ENCODE measurements at regions not wholly inside any gene's neighbourhood (a gene's known extent, or its start where the extent isn't known, plus 50 kb on each side); places are given as distances from the start of the nearest gene placed in this dataset.

GRCh38 chr6:137775720-137776119 lies 91.3 kb upstream of the TNFAIP3 start:
- TF ChIP-seq CTCF (IDR thresholded peaks at IDR 0.05) = no peak
- Histone ChIP-seq H3K4me3 (no peak overlapping the region), H3K36me3 (ENCODE audit: low read depth) (no peaks in the 10 kb centered on the region), H3K9me3 (no peaks in the 10 kb centered on the region), H3K4me1 (ENCODE audit: low read depth) (no peaks in the 10 kb centered on the region)
- ATAC-seq (no peak), DNase-seq (no peak)
- intact Hi-C loops (cut with DNase I, micrococcal nuclease) = no loop called here

- no peak for ATAC-seq
- H3K4me3 ChIP-seq = no peak overlapping the region
- no peaks in the 10 kb centered on the region for H3K4me1 ChIP-seq (ENCODE audit: low read depth)
- no peak for DNase-seq
- intact Hi-C loops (cut with DNase I, micrococcal nuclease) = no loop called here
- H3K36me3 ChIP-seq (ENCODE audit: low read depth) = no peaks in the 10 kb centered on the region
- H3K9me3 ChIP-seq = no peaks in the 10 kb centered on the region
- TF ChIP-seq CTCF (IDR thresholded peaks at IDR 0.05) = no peak
These were observed 90.8 kb upstream of the TNFAIP3 start for GRCh38 chr6:137776256-137776655.

GRCh38 chr6:137776786-137777686 lies 90.0 kb upstream of the TNFAIP3 start:
- intact Hi-C loops (cut with DNase I, micrococcal nuclease) = no loop called here
- H3K36me3 ChIP-seq (ENCODE audit: low read depth) = no peaks in the 10 kb centered on the region
- no peaks in the 10 kb centered on the region for H3K4me1 ChIP-seq (ENCODE audit: low read depth)
- peak; percentile 35 for ATAC-seq
- H3K4me3 ChIP-seq = no peak overlapping the region
- H3K9me3 ChIP-seq = no peaks in the 10 kb centered on the region
- no peak for TF ChIP-seq CTCF (IDR thresholded peaks at IDR 0.05)
- no peak for DNase-seq

GRCh38 chr6:137777687-137778075 lies 89.4 kb upstream of the TNFAIP3 start:
- ATAC-seq = no peak
- no peak for DNase-seq
- Histone ChIP-seq H3K36me3 (ENCODE audit: low read depth) (no peaks in the 10 kb centered on the region), H3K4me1 (ENCODE audit: low read depth) (no peaks in the 10 kb centered on the region), H3K4me3 (no peak overlapping the region), H3K9me3 (no peaks in the 10 kb centered on the region)
- TF ChIP-seq CTCF (IDR thresholded peaks at IDR 0.05) = no peak
- intact Hi-C loops (cut with DNase I, micrococcal nuclease) = no loop called here

- H3K4me1 ChIP-seq (ENCODE audit: low read depth) = no peaks in the 10 kb centered on the region
- DNase-seq (no peak), ATAC-seq (peak; percentile 15)
- H3K36me3 ChIP-seq (ENCODE audit: low read depth) = no peaks in the 10 kb centered on the region
- no peak for TF ChIP-seq CTCF (IDR thresholded peaks at IDR 0.05)
- H3K9me3 ChIP-seq = no peaks in the 10 kb centered on the region
- no peak overlapping the region for H3K4me3 ChIP-seq
- intact Hi-C loops (cut with DNase I, micrococcal nuclease) = no loop called here
These were observed 87.1 kb upstream of the TNFAIP3 start for GRCh38 chr6:137779982-137780381.
